HFFc6 (cell line): ENCODE measurements at regions not wholly inside any gene's neighbourhood (a gene's known extent, or its start where the extent isn't known, plus 50 kb on each side); places are given as distances from the start of the nearest gene placed in this dataset.
A peak's percentile ranks its signal among the peaks of the same experiment; 100 is the strongest.

Source experiments
- DNase-seq: peaks from one replicate; pipeline ENCODE4 v3.0.0-alpha.2; 2018
- H3K27ac Mint-ChIP-seq: 2 replicates; pipeline ENCODE4 v1.8.0; 2020; ENCODE audit warnings: mild to moderate bottlenecking, mixed read lengths
- H3K27me3 Mint-ChIP-seq: 2 replicates; pipeline ENCODE4 v1.8.0; 2021; ENCODE audit warnings: mild to moderate bottlenecking, moderate library complexity, mixed read lengths; ENCODE audit not compliant: insufficient read depth
- H3K36me3 Mint-ChIP-seq: 2 replicates; pipeline ENCODE4 v1.8.0; 2021; ENCODE audit warnings: low read depth, mixed read lengths
- H3K4me1 Mint-ChIP-seq: 2 replicates; pipeline ENCODE4 v1.8.0; 2020; ENCODE audit warnings: low read depth, mixed read lengths
- H3K4me3 Mint-ChIP-seq: 2 replicates; pipeline ENCODE4 v1.8.0; 2020; ENCODE audit warnings: mild to moderate bottlenecking, moderate library complexity, mixed read lengths
- H3K9me3 Mint-ChIP-seq: 2 replicates; pipeline ENCODE4 v1.8.0; 2020; ENCODE audit warnings: mild to moderate bottlenecking, mixed read lengths
- CTCF ChIP-seq: fragments of 200-600 bp; sonication (generic); IDR thresholded peaks from 2 replicates; pipeline ENCODE4 v1.5.0; 2021; ENCODE audit warnings: antibody characterized with exemption, mild to moderate bottlenecking

GRCh38 chr21:28712411-28712810 lies 280.3 kb downstream of the LTN1 start:
- no peak overlapping the region for H3K4me3 Mint-ChIP-seq
- H3K9me3 Mint-ChIP-seq, result no peaks in the 10 kb centered on the region; the same call in 1 of the 2 replicates
- no peak for DNase-seq
- peaks cover 14% of the 10 kb centered on the region for H3K36me3 Mint-ChIP-seq
- no peak for TF ChIP-seq CTCF
- H3K27me3 Mint-ChIP-seq, result no peaks in the 10 kb centered on the region
- peaks cover 59% of the 10 kb centered on the region for H3K4me1 Mint-ChIP-seq
- 0 out of 2 replicates have a peak overlapping the region, but pooled peaks have one; percentile 20 for H3K27ac Mint-ChIP-seq

GRCh38 chr21:28705616-28706015 lies 287.1 kb downstream of the LTN1 start:
- Mint-ChIP-seq H3K27me3 (no peaks in the 10 kb centered on the region; the same call in 1 of the 2 replicates), H3K27ac (no peak overlapping the region), H3K36me3 (peaks cover 10% of the 10 kb centered on the region), H3K4me3 (no peak overlapping the region), H3K9me3 (peaks cover 12% of the 10 kb centered on the region), H3K4me1 (peaks cover 35% of the 10 kb centered on the region)
- no peak for TF ChIP-seq CTCF
- DNase-seq, result no peak

- H3K36me3 Mint-ChIP-seq, result peaks cover 10% of the 10 kb centered on the region
- H3K4me3 Mint-ChIP-seq, result no peak overlapping the region
- H3K9me3 Mint-ChIP-seq, result peaks cover 12% of the 10 kb centered on the region
- H3K27ac Mint-ChIP-seq, result no peak overlapping the region
- no peaks in the 10 kb centered on the region; the same call in 1 of the 2 replicates for H3K27me3 Mint-ChIP-seq
- TF ChIP-seq CTCF, result no peak
- peaks cover 29% of the 10 kb centered on the region for H3K4me1 Mint-ChIP-seq
- DNase-seq, result no peak
These were observed 287.9 kb downstream of the LTN1 start for GRCh38 chr21:28704746-28705145.

GRCh38 chr21:28703861-28704260 lies 288.8 kb downstream of the LTN1 start:
- H3K4me1 Mint-ChIP-seq, result peaks cover 26% of the 10 kb centered on the region
- H3K4me3 Mint-ChIP-seq, result no peak overlapping the region
- H3K9me3 Mint-ChIP-seq, result peaks cover 12% of the 10 kb centered on the region
- peaks cover 10% of the 10 kb centered on the region for H3K36me3 Mint-ChIP-seq
- no peak for TF ChIP-seq CTCF
- DNase-seq, result no peak
- H3K27ac Mint-ChIP-seq, result no peak overlapping the region
- no peaks in the 10 kb centered on the region; the same call in 1 of the 2 replicates for H3K27me3 Mint-ChIP-seq

- H3K9me3 Mint-ChIP-seq, result peaks cover 12% of the 10 kb centered on the region
- no peak for TF ChIP-seq CTCF
These were observed 292.9 kb downstream of the LTN1 start for GRCh38 chr21:28699596-28700259.

More at GRCh38 chr21:28699596-28700259, 292.9 kb downstream of the LTN1 start:
- no peak for DNase-seq
- peaks cover 10% of the 10 kb centered on the region for H3K36me3 Mint-ChIP-seq
- no peaks in the 10 kb centered on the region; the same call in 1 of the 2 replicates for H3K27me3 Mint-ChIP-seq
- peaks cover 23% of the 10 kb centered on the region for H3K4me1 Mint-ChIP-seq
- H3K4me3 Mint-ChIP-seq, result no peak overlapping the region
- H3K27ac Mint-ChIP-seq, result no peak overlapping the region
